ENCODE measurements at regions not wholly inside any gene's neighbourhood (a gene's known extent, or its start where the extent isn't known, plus 50 kb on each side); places are given as distances from the start of the nearest gene placed in this dataset.

- intact Hi-C loops (cut with DNase I; ENCODE audit: low total_unique reads) = no loop called here
These were observed 79.4 kb downstream of the EBLN2 start for GRCh38 chr3:73140772-73141442.

GRCh38 chr3:73141525-73141924 is 80.1 kb downstream of the EBLN2 start:
- Histone ChIP-seq H3K27ac (peak overlapping the region in 1 of 2 donors; percentile 9), H3K4me3 (no peak overlapping the region), H3K36me3 (no peaks in the 10 kb centered on the region), H3K27me3 (no peaks in the 10 kb centered on the region), H3K9me3 (no peaks in the 10 kb centered on the region), H3K4me1 (no peaks in the 10 kb centered on the region)
- intact Hi-C loops (cut with DNase I; ENCODE audit: low total_unique reads) = no loop called here
- TF ChIP-seq POLR2A (IDR thresholded peaks at IDR 0.05) (no peak), POLR2AphosphoS5 (IDR thresholded peaks at IDR 0.05) (peak in 1 of 3 donors; percentile 49), CTCF (IDR thresholded peaks at IDR 0.05) (no peak)
- no peak for DNase-seq (ENCODE audit: low spot score in 2 of 2)

More at GRCh38 chr3:73140772-73141442, 79.4 kb downstream of the EBLN2 start:
- TF ChIP-seq POLR2AphosphoS5 (IDR thresholded peaks at IDR 0.05) (no peak), CTCF (IDR thresholded peaks at IDR 0.05) (no peak), POLR2A (IDR thresholded peaks at IDR 0.05) (no peak)
- no peaks in the 10 kb centered on the region for H3K36me3 ChIP-seq
- no peaks in the 10 kb centered on the region for H3K9me3 ChIP-seq
- peak overlapping the region in 1 of 2 donors; percentile 32 for H3K27ac ChIP-seq
- no peaks in the 10 kb centered on the region for H3K27me3 ChIP-seq
- H3K4me1 ChIP-seq = no peaks in the 10 kb centered on the region
- DNase-seq (ENCODE audit: low spot score in 2 of 2) = no peak
- no peak overlapping the region for H3K4me3 ChIP-seq

- intact Hi-C loops (cut with DNase I; ENCODE audit: low total_unique reads) = no loop called here
- Histone ChIP-seq H3K27ac (no peak overlapping the region), H3K27me3 (no peaks in the 10 kb centered on the region), H3K9me3 (no peaks in the 10 kb centered on the region), H3K36me3 (no peaks in the 10 kb centered on the region), H3K4me3 (no peak overlapping the region), H3K4me1 (no peaks in the 10 kb centered on the region)
- TF ChIP-seq POLR2A (IDR thresholded peaks at IDR 0.05) (no peak), POLR2AphosphoS5 (IDR thresholded peaks at IDR 0.05) (no peak), CTCF (IDR thresholded peaks at IDR 0.05) (no peak)
- no peak for DNase-seq (ENCODE audit: low spot score in 2 of 2)
These were observed 81.9 kb downstream of the EBLN2 start for GRCh38 chr3:73143401-73143800.

GRCh38 chr3:73143821-73144237 is 82.4 kb downstream of the EBLN2 start:
- no peak for TF ChIP-seq POLR2AphosphoS5 (IDR thresholded peaks at IDR 0.05)
- no peak for TF ChIP-seq CTCF (IDR thresholded peaks at IDR 0.05)
- TF ChIP-seq POLR2A (IDR thresholded peaks at IDR 0.05) = no peak
- no peaks in the 10 kb centered on the region for H3K4me1 ChIP-seq
- DNase-seq (ENCODE audit: low spot score in 2 of 2) = no peak
- H3K27ac ChIP-seq = no peak overlapping the region
- intact Hi-C loops (cut with DNase I; ENCODE audit: low total_unique reads) = no loop called here
- H3K9me3 ChIP-seq = no peaks in the 10 kb centered on the region
- no peaks in the 10 kb centered on the region for H3K27me3 ChIP-seq
- H3K36me3 ChIP-seq = no peaks in the 10 kb centered on the region
- no peak overlapping the region for H3K4me3 ChIP-seq

- TF ChIP-seq POLR2AphosphoS5 (IDR thresholded peaks at IDR 0.05) (peak in 1 of 3 donors; percentile 78), CTCF (IDR thresholded peaks at IDR 0.05) (no peak), POLR2A (IDR thresholded peaks at IDR 0.05) (no peak)
These were observed 82.8 kb downstream of the EBLN2 start for GRCh38 chr3:73144276-73144675.

More at GRCh38 chr3:73144276-73144675, 82.8 kb downstream of the EBLN2 start:
- intact Hi-C loops (cut with DNase I; ENCODE audit: low total_unique reads) = no loop called here
- H3K36me3 ChIP-seq = no peaks in the 10 kb centered on the region
- no peaks in the 10 kb centered on the region for H3K4me1 ChIP-seq
- H3K27ac ChIP-seq = no peak overlapping the region
- no peaks in the 10 kb centered on the region for H3K9me3 ChIP-seq
- DNase-seq (ENCODE audit: low spot score in 2 of 2) = no peak
- H3K4me3 ChIP-seq = no peak overlapping the region
- no peaks in the 10 kb centered on the region for H3K27me3 ChIP-seq

All from breast epithelium (tissue), 4 donors.